Medulla oblongata (tissue), 1 donor: ENCODE measurements at regions not wholly inside any gene's neighbourhood (a gene's known extent, or its start where the extent isn't known, plus 50 kb on each side); places are given as distances from the start of the nearest gene placed in this dataset.
"Not testable (repeated sequence)": the region's sequence is repeated elsewhere in the genome, so short reads cannot be mapped to it uniquely, and the experiment has no call there.

Experiments used
- DNase-seq: peaks from one replicate; pipeline ENCODE4 v3.0.0-alpha.2; 2015; ENCODE audit errors: extremely low spot score

- DNase-seq, result no peak
Measured at GRCh38 chr11:92168936-92169335, 55.7 kb upstream of the FAT3 start.

- DNase-seq, result no peak
Measured at GRCh38 chr11:92167571-92167970, 57.0 kb upstream of the FAT3 start.

- no peak for DNase-seq
Measured at GRCh38 chr11:92166335-92166734, 58.3 kb upstream of the FAT3 start.

- no peak for DNase-seq
Measured at GRCh38 chr11:92163879-92164278, 60.7 kb upstream of the FAT3 start.

- no peak for DNase-seq
Measured at GRCh38 chr11:92162776-92163175, 61.8 kb upstream of the FAT3 start.

GRCh38 chr11:92159931-92160330 lies 64.7 kb upstream of the FAT3 start:
- no peak for DNase-seq

DNA sequence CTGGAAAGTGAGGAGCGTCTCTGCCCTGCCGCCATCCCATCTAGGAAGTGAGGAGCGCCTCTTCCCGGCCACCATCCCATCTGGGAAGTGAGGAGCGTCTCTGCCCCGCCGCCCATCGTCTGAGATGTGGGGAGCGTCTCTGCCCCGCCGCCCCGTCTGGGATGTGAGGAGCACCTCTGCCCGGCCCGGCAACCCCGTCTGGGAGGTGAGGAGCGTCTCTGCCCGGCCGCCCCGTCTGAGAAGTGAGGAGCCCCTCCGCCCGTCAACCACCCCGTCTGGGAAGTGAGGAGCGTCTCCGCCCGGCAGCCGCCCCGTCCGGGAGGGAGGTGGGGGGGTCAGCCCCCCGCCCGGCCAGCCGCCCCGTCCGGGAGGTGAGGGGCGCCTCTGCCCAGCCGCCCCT lies 67.2 kb upstream of the FAT3 start:
- not testable (repeated sequence) for DNase-seq

DNA sequence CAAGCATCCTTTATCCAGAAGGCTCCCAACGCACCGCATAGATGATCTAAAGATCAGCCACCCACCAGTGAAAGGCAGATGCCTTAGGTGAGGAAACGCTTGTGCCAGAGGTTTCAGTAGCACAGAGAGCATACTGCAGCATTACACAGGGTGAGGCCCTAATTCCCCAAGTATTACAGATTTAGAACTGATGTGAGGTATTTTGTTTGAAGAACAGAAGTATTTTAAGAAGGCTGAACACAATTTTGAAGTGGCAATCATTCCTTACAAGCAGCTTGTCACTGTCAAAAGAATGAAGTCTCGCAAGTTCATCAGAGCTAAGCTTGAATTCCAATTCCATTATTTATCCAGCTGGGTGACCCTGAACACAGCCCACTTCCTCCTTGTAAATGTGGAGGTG lies 70.0 kb upstream of the FAT3 start:
- DNase-seq, result no peak

GRCh38 chr11:92154110-92154509 lies 70.5 kb upstream of the FAT3 start:
- no peak for DNase-seq

DNA sequence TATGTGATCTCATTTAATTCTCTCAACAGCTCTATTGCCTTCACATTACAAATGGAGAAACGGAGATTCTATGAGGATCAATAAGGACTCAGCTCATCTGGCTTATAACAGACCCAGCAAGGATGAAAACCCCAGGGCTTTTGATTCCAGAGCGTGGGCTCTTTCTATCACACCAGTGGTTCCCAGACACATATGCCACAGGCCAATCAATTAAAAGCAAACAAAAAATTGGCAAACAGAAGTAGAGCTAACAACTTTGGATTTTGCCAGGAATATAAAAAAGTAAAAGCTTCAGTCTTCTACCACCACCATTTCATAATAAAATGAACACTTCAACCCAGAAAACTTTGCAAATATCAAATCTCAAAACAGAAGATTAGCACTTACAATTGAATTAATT lies 71.1 kb upstream of the FAT3 start:
- no peak for DNase-seq

GRCh38 chr11:92152245-92152644 lies 72.4 kb upstream of the FAT3 start:
- DNase-seq, result no peak

GRCh38 chr11:92149996-92150395 lies 74.6 kb upstream of the FAT3 start:
- no peak for DNase-seq

- no peak for DNase-seq
Measured at GRCh38 chr11:92141725-92142124, 82.9 kb upstream of the FAT3 start.

GRCh38 chr11:92141159-92141558 lies 83.5 kb upstream of the FAT3 start:
- DNase-seq, result no peak

DNA sequence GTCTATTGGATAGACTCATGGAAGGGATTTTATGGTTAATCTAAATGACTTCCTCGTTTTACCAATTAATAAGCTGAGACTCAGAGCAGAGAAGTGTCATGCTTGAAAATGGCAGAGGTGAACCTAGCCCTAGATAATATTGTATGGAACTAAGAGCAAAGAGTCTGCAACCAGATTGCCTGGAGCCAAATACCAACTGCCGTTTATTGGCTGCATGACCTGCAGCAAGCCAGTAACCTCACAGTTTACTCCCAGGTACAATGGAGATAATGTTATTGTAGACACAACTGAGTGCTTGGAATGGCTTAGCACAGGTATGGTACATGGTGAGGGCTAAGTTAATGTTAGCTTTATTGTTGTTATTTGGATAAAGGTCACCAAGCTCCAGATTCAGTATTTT lies 84.6 kb upstream of the FAT3 start:
- DNase-seq, result no peak

GRCh38 chr11:92138296-92138695 lies 86.3 kb upstream of the FAT3 start:
- no peak for DNase-seq

DNA sequence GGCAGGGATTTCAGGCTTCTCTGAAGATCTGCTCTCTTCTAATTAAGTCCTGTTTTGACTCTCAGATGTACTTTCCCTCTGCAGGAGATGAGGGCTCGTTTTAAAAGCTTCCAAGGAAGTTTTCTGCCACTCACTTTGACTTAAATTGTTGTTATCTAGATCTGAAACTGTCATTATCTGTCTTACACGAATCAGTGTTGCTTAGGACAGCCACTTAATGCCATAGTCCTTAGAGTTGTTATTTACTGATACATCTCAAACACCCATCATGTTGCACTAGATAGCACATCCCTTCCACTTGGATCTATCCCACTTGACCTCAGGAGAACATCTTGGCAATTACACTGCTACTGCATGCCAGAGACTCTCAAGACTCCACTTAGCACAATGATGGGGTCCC lies 86.9 kb upstream of the FAT3 start:
- no peak for DNase-seq

DNA sequence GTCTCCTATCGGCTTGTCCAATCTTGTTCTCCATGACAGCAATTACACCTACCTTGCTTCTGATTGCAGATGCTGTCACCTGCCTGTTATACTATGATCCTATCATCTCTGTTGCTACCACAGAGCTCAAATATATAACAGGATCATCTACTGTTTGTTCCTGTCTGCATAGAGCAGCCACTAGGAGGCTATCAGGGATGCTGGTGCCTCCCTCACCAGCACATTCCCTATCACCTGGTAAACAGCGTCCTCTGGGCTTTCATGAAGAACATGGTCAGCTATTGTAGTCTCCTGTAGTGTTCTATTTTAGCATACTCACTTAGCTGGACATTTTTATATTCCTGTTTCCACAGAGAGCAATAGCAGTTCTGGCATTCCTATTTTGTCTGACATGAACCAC lies 87.8 kb upstream of the FAT3 start:
- DNase-seq, result no peak

- no peak for DNase-seq
Measured at GRCh38 chr11:92131289-92131865, 93.2 kb upstream of the FAT3 start.

DNA sequence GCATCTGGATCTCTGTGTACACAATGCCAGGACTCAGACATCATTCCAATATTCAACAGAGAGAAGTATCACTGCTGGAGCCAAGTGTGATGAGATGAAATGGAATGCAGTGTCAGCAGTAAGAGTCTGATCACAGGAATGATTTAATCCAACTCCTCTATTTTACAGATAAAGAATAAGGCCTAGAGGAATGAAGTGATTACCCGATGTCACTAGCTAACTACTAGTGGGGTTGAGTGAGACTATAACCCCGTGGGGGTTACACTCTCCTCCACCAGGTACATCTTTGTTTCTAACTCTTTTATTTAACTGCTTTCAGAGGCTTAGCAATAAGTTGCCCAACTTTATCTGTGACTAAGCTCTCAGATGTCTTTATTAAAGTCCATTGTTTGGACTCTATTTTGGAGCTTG lies 94.2 kb upstream of the FAT3 start:
- no peak for DNase-seq

- DNase-seq, result no peak
Measured at GRCh38 chr11:92129811-92130210, 94.8 kb upstream of the FAT3 start.

DNA sequence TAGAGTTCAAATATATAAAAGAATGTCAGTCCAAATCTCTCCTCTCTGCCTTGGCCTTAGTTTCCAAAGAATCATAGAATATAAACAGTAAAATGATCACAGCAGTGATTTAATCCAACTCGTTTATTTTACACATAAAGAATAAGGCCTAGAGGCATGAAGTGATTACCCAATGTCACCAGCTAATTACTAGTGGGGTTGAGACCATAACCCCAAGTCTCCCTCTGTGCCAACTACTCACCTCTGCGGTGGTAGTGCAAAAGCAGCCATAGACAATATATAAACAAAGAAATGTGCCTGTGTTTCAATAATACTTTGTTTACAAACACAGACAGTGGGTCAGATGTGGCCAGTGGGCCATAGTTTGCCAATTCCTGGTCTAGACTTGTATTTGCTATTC lies 96.6 kb upstream of the FAT3 start:
- no peak for DNase-seq

DNA sequence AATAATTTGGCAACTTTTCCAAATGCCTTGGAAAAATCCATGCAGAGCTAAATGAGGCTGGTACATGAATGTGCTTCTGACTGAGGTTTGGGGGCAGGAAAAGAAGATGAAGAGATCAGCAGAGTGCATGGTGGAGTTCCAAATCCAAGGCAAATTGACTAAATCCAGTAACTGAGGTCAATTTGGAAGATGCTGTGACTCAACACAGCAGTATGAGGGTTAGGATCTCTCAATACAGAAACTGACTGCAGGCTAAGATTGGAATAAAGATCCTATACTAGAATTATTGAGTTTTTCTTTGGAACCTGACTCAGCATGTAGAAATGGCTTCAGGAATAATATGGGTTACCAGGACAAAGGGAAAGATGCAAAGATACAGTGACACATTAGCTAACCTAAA lies 99.3 kb upstream of the FAT3 start:
- no peak for DNase-seq

- no peak for DNase-seq
Measured at GRCh38 chr11:92123540-92123939, 101.1 kb upstream of the FAT3 start.

DNA sequence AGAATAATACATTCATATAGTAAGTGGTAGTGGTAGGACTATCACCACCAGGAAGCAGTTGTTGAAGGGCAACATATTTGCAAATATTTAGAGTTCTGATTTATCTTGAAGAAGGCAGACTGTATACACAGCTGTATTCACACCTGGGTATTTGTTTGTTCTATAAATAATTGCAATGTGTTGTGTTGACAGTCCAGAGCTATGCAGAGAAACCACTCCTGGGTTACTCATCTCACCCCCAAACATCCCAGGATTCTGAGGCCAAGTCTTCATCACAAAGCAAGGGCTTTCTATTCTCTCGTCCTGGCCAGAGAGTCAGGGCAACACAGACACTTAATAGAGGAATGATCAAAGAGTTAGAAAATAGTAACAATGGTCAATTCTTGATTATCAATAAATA lies 102.1 kb upstream of the FAT3 start:
- no peak for DNase-seq
